H1 (cell line): ENCODE measurements at regions not wholly inside any gene's neighbourhood (a gene's known extent, or its start where the extent isn't known, plus 50 kb on each side); places are given as distances from the start of the nearest gene placed in this dataset.

Experiments
- CTCF ChIA-PET: fragments of 300-600 bp; sonication (Branson Sonifier 250); formaldehyde crosslinking; loops from one replicate; lab custom pipeline; 2021; ENCODE audit not compliant: partially characterized antibody; lab: Charles Lee
- POLR2A ChIA-PET: fragments of 300-600 bp; sonication (Branson Sonifier 250); formaldehyde crosslinking; loops from one replicate; lab custom pipeline; 2021; ENCODE audit warnings: inconsistent platforms; ENCODE audit not compliant: partially characterized antibody; lab: Charles Lee
- DNase-seq, 2 experiments: peaks; one replicate each; pipeline versions ENCODE4 v3.0.0 to v3.0.0-alpha.2; 2010 to 2022; ENCODE audit warnings: low spot score in 2 of 2, low read depth in 1 of 2, mixed read lengths in 1 of 2
- FAIRE-seq: peaks from 2 replicates; lab custom pipeline; 2011; peaks lifted over from hg19 to GRCh38; lab: Jason Lieb, UNC
- H2AFZ ChIP-seq: 2 replicates; pipeline ENCODE4 v1.8.1; 2012; ENCODE audit warnings: low read length, inconsistent platforms
- H2AK5ac ChIP-seq: 2 replicates; pipeline ENCODE4 v1.6.1; 2013; ENCODE audit warnings: low read depth, low read length
- H2BK120ac ChIP-seq: replicated peaks from 2 replicates; pipeline ENCODE3; 2013; ENCODE audit warnings: low read depth, low read length, inconsistent platforms
- H2BK12ac ChIP-seq: 2 replicates; pipeline ENCODE4 v1.6.1; 2013; ENCODE audit warnings: low read depth, low read length
- H2BK15ac ChIP-seq: 2 replicates; pipeline ENCODE4 v1.6.1; 2013; ENCODE audit warnings: low read length
- H2BK20ac ChIP-seq: 2 replicates; pipeline ENCODE4 v1.6.1; 2013; ENCODE audit warnings: low read length
- H2BK5ac ChIP-seq: 2 replicates; pipeline ENCODE4 v1.6.1; 2013; ENCODE audit warnings: low read depth, low read length
- H3K14ac ChIP-seq: 2 replicates; pipeline ENCODE4 v1.6.1; 2013; ENCODE audit warnings: inconsistent platforms; ENCODE audit not compliant: insufficient read length
- H3K18ac ChIP-seq: 2 replicates; pipeline ENCODE4 v1.6.1; 2013; ENCODE audit warnings: low read length; ENCODE audit errors: extremely low read depth
- H3K23ac ChIP-seq: 2 replicates; pipeline ENCODE4 v1.6.1; 2013; ENCODE audit warnings: inconsistent platforms; ENCODE audit not compliant: insufficient read length
- H3K23me2 ChIP-seq: 2 replicates; pipeline ENCODE4 v1.6.1; 2013; ENCODE audit warnings: low read depth, low read length
- H3K27ac ChIP-seq: 2 replicates; pipeline ENCODE4 v1.6.1; 2011; ENCODE audit warnings: low read depth, low read length, inconsistent platforms
- H3K27me3 ChIP-seq, 4 experiments: replicated peaks in 1 of 4; 1 replicate in 1 of 4; 2 replicates in 3 of 4; pipeline versions ENCODE4 v1.6.1 to v1.8.1; 2011 to 2013; ENCODE audit warnings: low read length in 3 of 4, mild to moderate bottlenecking in 3 of 4, inconsistent platforms in 2 of 4, mixed read lengths in 2 of 4, moderate library complexity in 1 of 4; ENCODE audit not compliant: control insufficient read depth in 3 of 4, insufficient read depth in 3 of 4; ENCODE audit errors: extremely low read depth in 1 of 4
- H3K36me3 ChIP-seq, 4 experiments: 2 replicates each; pipeline versions ENCODE4 v1.6.1 to v1.8.1; 2011 to 2013; ENCODE audit warnings: mild to moderate bottlenecking in 4 of 4, low read length in 3 of 4, moderate library complexity in 2 of 4, control low read depth in 1 of 4, inconsistent platforms in 1 of 4; ENCODE audit not compliant: insufficient read depth in 4 of 4, control insufficient read depth in 2 of 4
- H3K4ac ChIP-seq: replicated peaks from 2 replicates; pipeline ENCODE3; 2013; ENCODE audit warnings: low read length, low read depth, mixed read lengths, inconsistent platforms; ENCODE audit not compliant: insufficient read length
- H3K4me1 ChIP-seq, 4 experiments: replicated peaks in 1 of 4; 1 replicate in 1 of 4; 2 replicates in 3 of 4; pipeline versions ENCODE4 v1.6.1 to v1.8.1; 2011 to 2013; ENCODE audit warnings: low read length in 3 of 4, inconsistent platforms in 2 of 4, mixed read lengths in 1 of 4; ENCODE audit not compliant: insufficient read depth in 4 of 4, control insufficient read depth in 3 of 4
- H3K4me2 ChIP-seq, 2 experiments: 2 replicates each; pipeline versions ENCODE4 v1.6.1 to v1.8.1; 2011 to 2013; ENCODE audit warnings: low read depth in 2 of 2, low read length in 2 of 2, control low read depth in 1 of 2, inconsistent platforms in 1 of 2, mild to moderate bottlenecking in 1 of 2; ENCODE audit not compliant: insufficient read depth in 1 of 2
- H3K4me3 ChIP-seq, 4 experiments: fragments of 200-600, 300-600 bp in 1 of 4; sonication (generic), shearing (Covaris generic), sonication (Bioruptor Twin) in 1 of 4; 2 replicates each; pipeline versions ENCODE4 v1.5.1 to v1.8.1; 2011 to 2016; ENCODE audit warnings: low read length in 4 of 4, low read depth in 3 of 4, control low read depth in 2 of 4, inconsistent platforms in 2 of 4, mild to moderate bottlenecking in 2 of 4, mixed read lengths in 1 of 4, moderate library complexity in 1 of 4; ENCODE audit not compliant: insufficient read depth in 2 of 4; ENCODE audit errors: extremely low read depth in 1 of 4
- H3K56ac ChIP-seq: replicated peaks from 2 replicates; pipeline ENCODE3; 2013; ENCODE audit warnings: low read depth, mild to moderate bottlenecking, mixed read lengths, low read length, inconsistent platforms; ENCODE audit not compliant: insufficient read length
- H3K79me1 ChIP-seq: 2 replicates; pipeline ENCODE4 v1.6.1; 2013; ENCODE audit warnings: low read depth, low read length, control low read depth
- H3K79me2 ChIP-seq, 2 experiments: 2 replicates each; pipeline versions ENCODE4 v1.6.1 to v1.8.1; 2012 to 2013; ENCODE audit warnings: low read length in 2 of 2, mild to moderate bottlenecking in 2 of 2, inconsistent platforms in 1 of 2; ENCODE audit not compliant: insufficient read depth in 2 of 2, control insufficient read depth in 1 of 2
- H3K9ac ChIP-seq, 4 experiments: replicated peaks in 1 of 4; 1 replicate in 1 of 4; 2 replicates in 3 of 4; pipeline versions ENCODE4 v1.6.1 to v1.8.1; 2011 to 2013; ENCODE audit warnings: low read depth in 3 of 4, low read length in 3 of 4, control low read depth in 2 of 4, mild to moderate bottlenecking in 2 of 4, moderate library complexity in 2 of 4, inconsistent platforms in 1 of 4; ENCODE audit errors: extremely low read depth in 1 of 4
- H3K9me3 ChIP-seq, 2 experiments: 2 replicates each; pipeline versions ENCODE4 v1.6.1 to v1.8.1; 2012 to 2013; ENCODE audit warnings: mild to moderate bottlenecking in 2 of 2, moderate library complexity in 2 of 2, control low read depth in 1 of 2, inconsistent platforms in 1 of 2, low read depth in 1 of 2, low read length in 1 of 2, mixed read lengths in 1 of 2; ENCODE audit not compliant: insufficient read depth in 2 of 2
- H4K20me1 ChIP-seq, 2 experiments: replicated peaks in 1 of 2; 2 replicates each; pipeline versions ENCODE3 to v1.8.1; 2011 to 2013; ENCODE audit warnings: inconsistent platforms in 2 of 2, low read length in 2 of 2, mild to moderate bottlenecking in 1 of 2; ENCODE audit not compliant: insufficient read depth in 2 of 2, control insufficient read depth in 1 of 2
- H4K5ac ChIP-seq: 2 replicates; pipeline ENCODE4 v1.6.1; 2013; ENCODE audit warnings: low read length, low read depth, mixed read lengths, inconsistent platforms; ENCODE audit not compliant: insufficient read length
- H4K8ac ChIP-seq: 2 replicates; pipeline ENCODE4 v1.8.0; 2013; ENCODE audit warnings: mild to moderate bottlenecking, moderate library complexity, low read length, inconsistent platforms; ENCODE audit not compliant: insufficient read depth; ENCODE audit errors: extremely low read depth
- H4K91ac ChIP-seq: replicated peaks from 2 replicates; pipeline ENCODE3; 2013; ENCODE audit warnings: low read length, mixed read lengths, inconsistent platforms; ENCODE audit not compliant: insufficient read length
- BACH1 ChIP-seq: IDR thresholded peaks from 2 replicates; pipeline ENCODE4 v1.6.1; 2012; ENCODE audit warnings: low read length, improper control_type of control experiment
- CHD2 ChIP-seq: IDR thresholded peaks from 2 replicates; pipeline ENCODE4 v1.6.1; 2012; ENCODE audit warnings: low read length, improper control_type of control experiment
- CTCF ChIP-seq, 3 experiments: IDR thresholded peaks; 1 replicate in 2 of 3; 2 replicates in 1 of 3; pipeline versions ENCODE4 v1.5.1 to v1.6.1; 2011; ENCODE audit warnings: low read length in 3 of 3, mild to moderate bottlenecking in 3 of 3, inconsistent platforms in 2 of 3, low read depth in 1 of 3, moderate library complexity in 1 of 3; ENCODE audit not compliant: insufficient read depth in 1 of 3; ENCODE audit errors: control extremely low read depth in 1 of 3
- GABPA ChIP-seq: IDR thresholded peaks from 2 replicates; pipeline ENCODE4 v1.6.1; 2011; ENCODE audit warnings: mild to moderate bottlenecking, low read length, moderate library complexity, borderline replicate concordance; ENCODE audit not compliant: insufficient read depth
- KDM4A ChIP-seq: IDR thresholded peaks from one replicate; pipeline ENCODE4 v1.7.1; 2012; ENCODE audit warnings: low read depth, mild to moderate bottlenecking, moderate library complexity, low read length, inconsistent platforms; ENCODE audit not compliant: severe bottlenecking
- POLR2A ChIP-seq, 2 experiments: IDR thresholded peaks; 1 replicate in 1 of 2; 2 replicates in 1 of 2; pipeline ENCODE4 v1.6.1; 2011; ENCODE audit warnings: low read depth in 2 of 2, low read length in 2 of 2, mild to moderate bottlenecking in 2 of 2; ENCODE audit errors: control extremely low read depth in 1 of 2
- RNF2 ChIP-seq: fragments of 200-900, 300-1000 bp; sonication (generic); IDR thresholded peaks from 2 replicates; pipeline ENCODE4 v1.7.1; 2016; ENCODE audit warnings: borderline replicate concordance, low read depth, mild to moderate bottlenecking, antibody characterized with exemption, low read length; ENCODE audit not compliant: poor library complexity, severe bottlenecking; ENCODE audit errors: missing control alignments
- SIX5 ChIP-seq: IDR thresholded peaks from 2 replicates; pipeline ENCODE4 v1.6.1; 2011; ENCODE audit warnings: mild to moderate bottlenecking, low read depth, low read length
- SP4 ChIP-seq: IDR thresholded peaks from 2 replicates; pipeline ENCODE4 v1.6.1; 2012; ENCODE audit warnings: low read length, inconsistent platforms
- TAF1 ChIP-seq: IDR thresholded peaks from 2 replicates; pipeline ENCODE4 v1.6.1; 2011; ENCODE audit warnings: mild to moderate bottlenecking, low read depth, low read length
- TAF7 ChIP-seq: optimal IDR thresholded peaks from 2 replicates; pipeline ENCODE3; 2011; ENCODE audit warnings: low read depth, mild to moderate bottlenecking, inconsistent platforms, low read length, moderate library complexity, borderline replicate concordance
- TCF12 ChIP-seq: IDR thresholded peaks from 2 replicates; pipeline ENCODE4 v1.6.1; 2011; ENCODE audit warnings: low read depth, mild to moderate bottlenecking, low read length
- ZNF274 ChIP-seq: IDR thresholded peaks from 2 replicates; pipeline ENCODE4 v1.7.0; 2012; ENCODE audit warnings: low read length, borderline replicate concordance; ENCODE audit errors: extremely low read depth
- WGBS, 2 experiments: shearing (Covaris generic) in 1 of 2; methylation state at CpG; one replicate each; pipeline versions ENCODE4 v1.1.6 to v1.1.7; 2013 to 2015; ENCODE audit warnings: low lambda C conversion rate in 2 of 2, mixed read lengths in 2 of 2, inconsistent platforms in 1 of 2, low coverage in 1 of 2, missing lambda C conversion rate in 1 of 2; ENCODE audit not compliant: insufficient replicate concordance in 2 of 2, insufficient coverage in 1 of 2, insufficient read length in 1 of 2; ENCODE audit errors: extremely low coverage in 1 of 2, missing lambda C conversion rate in 1 of 2; 5-methylcytosine and 5-hydroxymethylcytosine counted together

- CTCF ChIA-PET: no interaction called here
- H3K4me1 ChIP-seq: peaks cover 0 to 2% (median 1%) of the 10 kb centered on the region in 4 experiments; a peak in 2 of 7 replicates
- no peak overlapping the region for H2BK120ac ChIP-seq
- no peak overlapping the region for H2BK5ac ChIP-seq
- no peak overlapping the region for H3K4me2 ChIP-seq
- no peak overlapping the region for H3K14ac ChIP-seq
- H3K9me3 ChIP-seq: no peaks in the 10 kb centered on the region
- DNase-seq (no peak), FAIRE-seq (no peak)
- no peaks in the 10 kb centered on the region; the same call in 1 of the 2 replicates for H3K23me2 ChIP-seq
- no peak overlapping the region for H3K4me3 ChIP-seq
- 98% methylated on average over 4 of the region's 4 CpGs; no CpG with 5 or more reads in 1 of the 2 experiments for WGBS, 2 experiments
- H3K4ac ChIP-seq: no peak overlapping the region
- no peaks in the 10 kb centered on the region for H3K79me1 ChIP-seq
- no peaks in the 10 kb centered on the region for H3K27me3 ChIP-seq
- no peak overlapping the region for H2AFZ ChIP-seq
- H3K79me2 ChIP-seq: no peaks in the 10 kb centered on the region
- POLR2A ChIA-PET: no interaction called here
- H3K9ac ChIP-seq: no peak overlapping the region
- no peak overlapping the region for H4K5ac ChIP-seq
- no peak overlapping the region for H3K18ac ChIP-seq
- H4K91ac ChIP-seq: no peak overlapping the region
- H3K56ac ChIP-seq: no peak overlapping the region
- no peaks in the 10 kb centered on the region for H3K36me3 ChIP-seq
- H3K23ac ChIP-seq: no peak overlapping the region
- H3K27ac ChIP-seq: no peak overlapping the region
- no peak overlapping the region for H2BK20ac ChIP-seq
- TF ChIP-seq SIX5 (no peak), TCF12 (no peak), POLR2A (IDR thresholded peaks at IDR 0.05; ENCODE audit: control extremely low read depth in 1 of 2, low read depth in 2 of 2, low read length in 2 of 2) (no peak), SP4 (no peak), TAF1 (no peak), GABPA (no peak), RNF2 (no peak), TAF7 (no peak), ZNF274 (no peak), CHD2 (no peak), CTCF (IDR thresholded peaks at IDR 0.05; ENCODE audit: control extremely low read depth in 1 of 3, insufficient read depth in 1 of 3, low read depth in 1 of 3, low read length in 3 of 3) (no peak), KDM4A (no peak), BACH1 (no peak)
- no peak overlapping the region for H2BK12ac ChIP-seq
- H4K20me1 ChIP-seq: no peaks in the 10 kb centered on the region
- no peak overlapping the region for H2BK15ac ChIP-seq
- H4K8ac ChIP-seq: no peak overlapping the region
- H2AK5ac ChIP-seq: no peak overlapping the region
Measured at GRCh38 chr3:78176869-78177268, 1137.0 kb downstream of the ROBO2 start.
